Tibial nerve (tissue), 4 donors: ENCODE measurements at regions not wholly inside any gene's neighbourhood (a gene's known extent, or its start where the extent isn't known, plus 50 kb on each side); places are given as distances from the start of the nearest gene placed in this dataset.

Experiments used
- DNase-seq, 2 donors: peaks; one replicate each; pipeline ENCODE4 v3.0.0-alpha.2; 2019; ENCODE audit warnings: low spot score in 2 of 2
- H3K27ac ChIP-seq, 4 donors: fragments of 200-600 bp; sonication (generic) in 3 of 4; one replicate each; pipeline ENCODE4 v1.5.1; 2017 to 2019; ENCODE audit warnings: mild to moderate bottlenecking in 1 of 4
- H3K27me3 ChIP-seq, 2 donors: fragments of 200-600 bp; sonication (generic) in 1 of 2; one replicate each; pipeline versions ENCODE4 v1.5.1 to v1.6.0; 2017 to 2019
- H3K36me3 ChIP-seq, 3 donors: fragments of 200-600 bp; sonication (generic); one replicate each; pipeline ENCODE4 v1.5.1; 2018 to 2019
- H3K4me1 ChIP-seq, 4 donors: fragments of 200-600 bp; sonication (generic) in 3 of 4; one replicate each; pipeline ENCODE4 v1.5.1; 2017 to 2019
- H3K4me3 ChIP-seq, 4 donors: fragments of 200-600 bp; sonication (generic) in 3 of 4; one replicate each; pipeline ENCODE4 v1.5.1; 2017 to 2019; ENCODE audit warnings: mild to moderate bottlenecking in 1 of 4, moderate library complexity in 1 of 4
- H3K9me3 ChIP-seq, 4 donors: fragments of 200-600 bp; sonication (generic) in 3 of 4; one replicate each; pipeline ENCODE4 v1.5.1; 2017 to 2019
- CTCF ChIP-seq, 5 experiments: fragments of 200-600 bp in 3 of 5; fragments of 450-650 bp in 2 of 5; sonication (generic) in 3 of 5; IDR thresholded peaks; one replicate each; pipeline ENCODE4 v1.5.1; 2016 to 2019; ENCODE audit warnings: antibody characterized with exemption in 5 of 5, mild to moderate bottlenecking in 3 of 5, moderate library complexity in 2 of 5
- EP300 ChIP-seq, 2 donors: sonication (generic); formaldehyde crosslinking; IDR thresholded peaks; one replicate each; pipeline ENCODE4 v1.6.1; 2017; ENCODE audit warnings: antibody characterized with exemption in 2 of 2, mild to moderate bottlenecking in 1 of 2
- POLR2A ChIP-seq, 2 donors: fragments of 450-650 bp; IDR thresholded peaks; one replicate each; pipeline ENCODE4 v1.6.1; 2017; ENCODE audit warnings: antibody characterized with exemption in 2 of 2, mild to moderate bottlenecking in 2 of 2, moderate library complexity in 2 of 2
- WGBS, 2 donors: methylation state at CpG; one replicate each; pipeline ENCODE4 v1.1.5; 2018; 5-methylcytosine and 5-hydroxymethylcytosine counted together

GRCh38 chr1:5053744-5054143, 399.3 kb downstream of the AJAP1 start:
- WGBS, 2 donors = 10% methylated on average over 3 of the region's 3 CpGs
- no peak overlapping the region for H3K4me3 ChIP-seq
- no peaks in the 10 kb centered on the region for H3K27me3 ChIP-seq
- TF ChIP-seq EP300 (IDR thresholded peaks at IDR 0.05) (no peak), CTCF (IDR thresholded peaks at IDR 0.05) (no peak), POLR2A (IDR thresholded peaks at IDR 0.05) (no peak)
- H3K4me1 ChIP-seq = no peaks in the 10 kb centered on the region
- peaks cover 0 to 24% (median 11%) of the 10 kb centered on the region in 4 donors for H3K9me3 ChIP-seq
- no peak for DNase-seq
- H3K36me3 ChIP-seq = no peaks in the 10 kb centered on the region
- no peak overlapping the region for H3K27ac ChIP-seq

- 56 to 64% methylated on average over 2 of the region's 2 CpGs for WGBS, 2 donors
Measured at GRCh38 chr1:5029136-5029535, 374.7 kb downstream of the AJAP1 start.

GRCh38 chr1:5012249-5012648, 357.8 kb downstream of the AJAP1 start:
- WGBS, 2 donors = 71 to 84% methylated on average over 3 of the region's 3 CpGs
- Histone ChIP-seq H3K4me3 (no peak overlapping the region), H3K27ac (no peak overlapping the region), H3K9me3 (no peaks in the 10 kb centered on the region), H3K27me3 (no peaks in the 10 kb centered on the region), H3K36me3 (no peaks in the 10 kb centered on the region), H3K4me1 (no peaks in the 10 kb centered on the region)
- no peak for DNase-seq
- TF ChIP-seq CTCF (IDR thresholded peaks at IDR 0.05) (no peak), EP300 (IDR thresholded peaks at IDR 0.05) (no peak), POLR2A (IDR thresholded peaks at IDR 0.05) (no peak)

More at GRCh38 chr1:5029136-5029535, 374.7 kb downstream of the AJAP1 start:
- Histone ChIP-seq H3K9me3 (peaks cover 0 to 3% (median 0%) of the 10 kb centered on the region in 4 donors), H3K4me1 (no peaks in the 10 kb centered on the region), H3K27ac (no peak overlapping the region), H3K36me3 (no peaks in the 10 kb centered on the region), H3K27me3 (no peaks in the 10 kb centered on the region), H3K4me3 (no peak overlapping the region)
- TF ChIP-seq POLR2A (IDR thresholded peaks at IDR 0.05) (no peak), EP300 (IDR thresholded peaks at IDR 0.05) (no peak), CTCF (IDR thresholded peaks at IDR 0.05) (no peak)
- no peak for DNase-seq

GRCh38 chr1:5010656-5011055, 356.2 kb downstream of the AJAP1 start:
- H3K27me3 ChIP-seq = no peaks in the 10 kb centered on the region
- no peak overlapping the region for H3K27ac ChIP-seq
- H3K9me3 ChIP-seq = no peaks in the 10 kb centered on the region
- H3K4me1 ChIP-seq = no peaks in the 10 kb centered on the region
- H3K36me3 ChIP-seq = no peaks in the 10 kb centered on the region
- TF ChIP-seq CTCF (IDR thresholded peaks at IDR 0.05) = no peak
- TF ChIP-seq POLR2A (IDR thresholded peaks at IDR 0.05) = no peak
- no peak for TF ChIP-seq EP300 (IDR thresholded peaks at IDR 0.05)
- 84 to 86% methylated on average over 8 of the region's 8 CpGs for WGBS, 2 donors
- DNase-seq = no peak
- no peak overlapping the region for H3K4me3 ChIP-seq

GRCh38 chr1:5010236-5010635, 355.8 kb downstream of the AJAP1 start:
- 75 to 78% methylated on average over 4 of the region's 4 CpGs for WGBS, 2 donors
- Histone ChIP-seq H3K27me3 (no peaks in the 10 kb centered on the region), H3K9me3 (no peaks in the 10 kb centered on the region), H3K36me3 (no peaks in the 10 kb centered on the region), H3K4me1 (no peaks in the 10 kb centered on the region), H3K27ac (no peak overlapping the region), H3K4me3 (no peak overlapping the region)
- no peak for DNase-seq
- TF ChIP-seq POLR2A (IDR thresholded peaks at IDR 0.05) = no peak
- TF ChIP-seq EP300 (IDR thresholded peaks at IDR 0.05) = no peak
- TF ChIP-seq CTCF (IDR thresholded peaks at IDR 0.05) = no peak
